ENCODE measurements at regions not wholly inside any gene's neighbourhood (a gene's known extent, or its start where the extent isn't known, plus 50 kb on each side); places are given as distances from the start of the nearest gene placed in this dataset.

- TF ChIP-seq CTCF (IDR thresholded peaks at IDR 0.05; ENCODE audit: control extremely low read depth, extremely low read depth, low read depth, missing control alignments), result peak; percentile 70
- DNase-seq (ENCODE audit: extremely low spot score), result peak; percentile 70
- POLR2A ChIA-PET, result no interaction called here
- CTCF ChIA-PET, result interaction anchor here (0.6 to 9.0 kb wide), 29 partner anchors 8 to 229 kb away, joined by 3 to 229 read pairs (median 4); partner anchors contain the start of gene PWP1
These were observed 110.5 kb downstream of the ASCL4 start for GRCh38 chr12:107884769-107885694.

- ChIA-PET CTCF (interaction anchor here (1.0 to 9.0 kb wide), 3 partner anchors 12 to 213 kb away, joined by 3 to 229 read pairs (median 5); no protein-coding TSS in a partner anchor), POLR2A (no interaction called here)
These were observed 114.3 kb downstream of the ASCL4 start for GRCh38 chr12:107888789-107889188.

GRCh38 chr12:107891967-107892366 is 117.5 kb downstream of the ASCL4 start:
- peak; percentile 44 for TF ChIP-seq CTCF (IDR thresholded peaks at IDR 0.05; ENCODE audit: control extremely low read depth, extremely low read depth, low read depth, missing control alignments)
- DNase-seq (ENCODE audit: extremely low spot score), result no peak
- CTCF ChIA-PET, result interaction anchor here (1.5 to 9.0 kb wide), 2 partner anchors 197 to 217 kb away, joined by 3 to 229 read pairs; no protein-coding TSS in a partner anchor
- POLR2A ChIA-PET, result interaction anchor here (0.5 kb wide), 1 partner anchor 204 kb away, joined by 4 read pairs; no protein-coding TSS in a partner anchor

More at GRCh38 chr12:107888789-107889188, 114.3 kb downstream of the ASCL4 start:
- TF ChIP-seq CTCF (IDR thresholded peaks at IDR 0.05; ENCODE audit: control extremely low read depth, extremely low read depth, low read depth, missing control alignments), result no peak
- DNase-seq (ENCODE audit: extremely low spot score), result no peak

GRCh38 chr12:107894589-107894988 is 120.1 kb downstream of the ASCL4 start:
- CTCF ChIA-PET, result interaction anchor here (1.1 to 3.2 kb wide), 5 partner anchors 9 to 224 kb away, joined by 3 to 18 read pairs (median 4); no protein-coding TSS in a partner anchor
- no peak for TF ChIP-seq CTCF (IDR thresholded peaks at IDR 0.05; ENCODE audit: control extremely low read depth, extremely low read depth, low read depth, missing control alignments)
- POLR2A ChIA-PET, result no interaction called here
- no peak for DNase-seq (ENCODE audit: extremely low spot score)

- ChIA-PET POLR2A (no interaction called here), CTCF (interaction anchor here (1.0 kb wide), 2 partner anchors 9 to 16 kb away, joined by 3 to 4 read pairs; no protein-coding TSS in a partner anchor)
- no peak for DNase-seq (ENCODE audit: extremely low spot score)
- TF ChIP-seq CTCF (IDR thresholded peaks at IDR 0.05; ENCODE audit: control extremely low read depth, extremely low read depth, low read depth, missing control alignments), result no peak
These were observed 121.5 kb downstream of the ASCL4 start for GRCh38 chr12:107895966-107896365.

- TF ChIP-seq CTCF (IDR thresholded peaks at IDR 0.05; ENCODE audit: control extremely low read depth, extremely low read depth, low read depth, missing control alignments), result no peak
- DNase-seq (ENCODE audit: extremely low spot score), result no peak
- ChIA-PET CTCF (interaction anchor here (1.2 to 1.8 kb wide), 5 partner anchors 10 to 230 kb away, joined by 3 to 12 read pairs (median 5); no protein-coding TSS in a partner anchor), POLR2A (no interaction called here)
These were observed 126.1 kb downstream of the ASCL4 start for GRCh38 chr12:107900588-107900987.

Measured in GM10248 (cell line).